Ecto neural progenitor cell (in vitro differentiated cells): ENCODE measurements at regions not wholly inside any gene's neighbourhood (a gene's known extent, or its start where the extent isn't known, plus 50 kb on each side); places are given as distances from the start of the nearest gene placed in this dataset.
"Not testable (repeated sequence)": the region's sequence is repeated elsewhere in the genome, so short reads cannot be mapped to it uniquely, and the experiment has no call there.

Source experiments
- DNase-seq: peaks from one replicate; pipeline ENCODE4 v3.0.0-alpha.2; 2018; ENCODE audit warnings: low spot score

DNA sequence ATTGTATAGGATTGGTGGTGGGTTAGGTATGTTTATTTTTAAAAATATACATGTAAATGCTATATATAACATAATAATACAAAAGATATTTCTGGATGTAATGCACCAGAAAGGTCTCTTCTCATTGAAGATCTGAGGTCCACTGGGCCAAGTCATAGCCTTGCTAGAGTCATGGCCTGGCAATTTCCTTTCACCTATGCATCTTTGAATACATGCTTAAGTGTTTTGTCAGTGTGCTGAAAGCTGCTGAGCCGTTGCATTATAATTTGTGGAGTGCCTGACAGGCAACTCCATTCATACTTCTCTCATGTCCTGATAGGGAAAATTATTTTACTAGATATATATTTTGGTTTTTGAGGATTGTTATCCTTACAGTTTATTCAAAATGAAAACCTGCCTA is 410.2 kb upstream of the CT83 start:
- DNase-seq: no peak

DNA sequence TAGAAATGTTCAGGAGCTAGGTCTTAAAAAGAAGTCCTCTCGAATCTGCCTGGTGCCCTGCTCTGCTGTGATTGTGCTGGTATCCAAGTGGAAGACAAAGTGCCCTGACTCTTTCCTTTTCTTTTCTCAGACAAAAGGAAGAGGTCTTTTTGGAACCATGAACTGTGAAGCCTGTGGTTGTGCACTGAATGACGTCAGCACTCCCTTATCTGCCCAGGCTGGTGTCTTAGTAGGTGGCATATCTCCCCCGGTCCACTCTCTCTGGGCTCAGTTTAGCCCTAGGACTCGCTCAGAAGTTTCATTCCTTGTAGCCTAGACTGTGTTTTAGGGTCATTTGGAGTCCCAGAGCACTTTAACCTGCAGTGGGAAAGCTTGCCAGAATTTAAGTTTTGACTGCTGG is 400.3 kb upstream of the CT83 start:
- no peak for DNase-seq

DNA sequence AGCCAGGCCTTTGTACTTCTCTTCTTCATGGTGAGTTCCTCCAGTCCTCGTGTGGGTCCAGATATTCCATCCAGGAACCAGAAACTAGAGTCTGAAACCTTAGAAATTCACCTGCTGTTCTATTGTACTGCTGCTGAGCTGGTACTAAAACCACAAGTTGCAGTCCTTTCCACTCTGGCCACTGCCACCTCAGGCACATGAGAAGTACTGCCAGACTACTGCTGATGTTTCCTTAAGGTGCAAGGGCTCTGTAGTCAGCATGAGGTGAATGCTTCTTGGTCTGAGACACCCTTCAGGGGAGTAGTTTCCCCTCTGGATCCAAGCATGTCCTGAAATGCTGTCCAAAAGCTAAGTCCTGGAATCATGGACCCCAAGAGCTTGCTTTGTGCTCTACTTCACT is 399.6 kb upstream of the CT83 start:
- no peak for DNase-seq

DNA sequence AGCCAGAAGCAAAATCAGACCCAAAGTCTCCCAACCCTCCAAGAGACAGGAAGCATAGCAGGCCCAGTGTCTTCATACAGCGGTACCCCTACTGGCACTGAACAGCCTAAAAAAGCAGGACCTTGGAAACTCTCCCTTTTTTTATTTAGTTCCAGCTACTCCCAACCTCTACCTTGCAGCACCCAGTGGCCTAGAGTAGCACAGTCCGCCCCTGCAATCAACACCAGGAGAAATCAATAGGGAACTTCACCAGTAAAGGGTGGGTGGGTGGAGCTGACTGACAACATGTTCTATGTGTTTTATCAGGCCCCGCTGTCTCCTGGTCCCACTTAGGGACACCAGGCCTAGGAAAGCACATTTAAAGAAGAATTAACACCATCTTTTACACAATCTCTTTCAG is 378.5 kb upstream of the CT83 start:
- no peak for DNase-seq

DNA sequence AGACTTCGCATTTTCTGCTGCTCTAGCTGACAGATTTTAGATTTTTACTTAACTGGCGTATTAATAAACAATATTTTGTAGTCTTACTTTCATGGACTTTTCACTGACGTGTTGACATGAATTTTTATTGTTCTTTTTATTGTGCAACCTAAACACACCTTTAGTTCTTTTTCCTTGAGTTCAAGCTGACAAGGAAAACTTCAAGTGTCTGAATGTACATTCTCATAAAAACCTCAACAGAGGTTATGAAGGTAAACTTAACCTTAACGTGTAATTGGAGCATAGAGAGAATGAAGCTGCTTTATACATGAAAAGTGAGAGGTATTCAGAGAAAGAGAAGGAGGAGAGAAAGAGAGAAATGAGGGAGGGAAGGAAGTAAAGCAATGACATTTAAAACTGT is 364.3 kb upstream of the CT83 start:
- no peak for DNase-seq

DNA sequence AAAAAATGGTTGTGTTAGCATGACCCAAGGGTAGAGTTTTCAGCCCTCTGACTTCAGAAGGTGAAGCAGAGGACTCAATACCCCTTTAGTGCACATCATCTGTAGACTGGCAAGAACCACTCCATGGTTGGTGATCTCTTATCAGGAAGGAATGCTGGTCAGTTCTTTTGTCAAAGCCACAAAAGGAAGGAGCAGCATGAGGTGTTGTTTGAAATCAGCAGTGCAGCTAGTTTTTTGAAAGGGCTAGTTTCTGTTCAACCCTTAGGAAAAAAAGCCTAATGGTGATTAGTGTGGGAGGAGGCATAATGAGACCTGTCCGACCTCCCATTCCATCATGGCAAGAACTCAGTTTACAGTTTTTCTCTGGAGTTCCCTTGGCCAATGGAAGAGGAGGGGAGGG is 362.0 kb upstream of the CT83 start:
- DNase-seq: no peak

DNA sequence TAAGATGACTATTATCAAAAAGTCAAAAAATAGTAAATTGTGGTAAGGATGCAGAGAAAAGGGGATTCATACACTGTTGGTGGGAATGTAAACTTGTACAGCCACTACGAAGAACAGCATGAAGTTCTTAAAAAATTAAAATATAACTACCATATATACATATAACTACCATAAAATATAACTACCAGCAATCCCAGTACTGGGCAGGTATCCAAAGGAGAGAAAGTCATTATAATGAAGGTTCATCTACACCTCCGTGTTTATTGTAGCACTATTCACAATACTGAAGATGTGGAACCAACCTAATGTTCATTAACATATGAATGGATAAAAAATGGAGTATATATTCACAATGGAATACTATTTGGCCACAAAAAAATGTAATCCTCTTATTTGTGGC is 360.9 kb upstream of the CT83 start:
- no peak for DNase-seq

DNA sequence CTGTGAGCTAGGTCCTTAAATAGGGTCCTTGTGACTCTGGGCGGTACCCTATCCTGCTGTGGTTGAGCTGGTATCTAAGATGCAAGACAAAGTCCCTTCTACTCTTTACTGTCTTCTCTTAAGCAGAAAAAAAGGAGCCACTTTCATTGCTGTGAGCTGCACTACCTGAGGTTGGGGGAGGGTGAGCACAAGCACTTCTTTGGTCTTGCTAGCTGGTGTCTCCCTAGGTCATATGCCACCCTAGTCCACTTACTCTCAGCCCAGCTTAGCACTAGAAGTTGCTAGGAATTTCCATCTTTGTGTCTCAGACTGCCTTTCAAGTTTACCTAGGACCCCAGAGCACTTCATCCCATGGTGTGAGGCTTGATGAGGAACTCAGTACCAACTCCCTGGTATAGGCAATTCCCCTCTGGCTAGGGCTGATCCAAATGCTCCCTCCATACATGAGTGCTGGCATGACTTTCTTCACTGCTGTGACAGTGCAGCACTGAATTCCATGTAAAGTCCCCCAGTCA is 343.6 kb upstream of the CT83 start:
- no peak for DNase-seq

DNA sequence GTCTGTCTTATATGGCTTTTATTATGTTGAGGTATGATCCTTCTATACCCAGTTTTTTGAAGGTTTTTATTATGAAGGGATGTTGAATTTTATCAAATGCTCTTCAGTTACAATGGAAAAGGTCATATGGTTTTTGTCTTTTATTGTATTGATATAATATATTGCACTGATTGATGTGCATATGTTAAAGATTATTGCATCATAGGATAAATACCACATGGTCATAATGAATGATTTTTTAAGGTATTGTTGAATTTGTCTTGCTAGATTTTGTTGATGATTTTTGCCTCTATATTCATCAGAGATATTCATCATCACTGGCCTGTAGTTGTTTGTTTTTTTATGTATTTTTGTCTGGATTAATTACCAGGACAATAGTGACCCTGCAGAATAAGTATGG is 339.2 kb upstream of the CT83 start:
- DNase-seq: no peak

DNA sequence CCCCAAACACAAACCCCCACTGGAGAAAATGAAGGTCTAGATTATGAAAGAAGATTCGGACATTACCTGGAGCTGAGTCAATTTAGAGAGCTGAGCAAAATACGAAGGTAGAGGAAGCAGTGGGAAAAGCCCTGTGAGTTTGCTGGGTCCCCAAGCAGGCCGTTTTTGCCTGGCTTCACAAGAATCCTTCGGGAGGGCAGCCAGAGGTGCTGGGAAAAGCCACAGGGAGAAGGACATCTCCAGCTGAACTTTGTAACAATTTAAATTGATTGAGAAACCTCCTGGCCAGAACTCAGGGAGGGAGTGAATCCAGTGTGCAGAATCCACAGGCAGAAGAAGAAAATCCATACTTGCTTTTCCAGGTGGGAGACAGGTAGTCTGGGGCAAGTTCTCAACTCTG is 319.1 kb upstream of the CT83 start:
- no peak for DNase-seq

DNA sequence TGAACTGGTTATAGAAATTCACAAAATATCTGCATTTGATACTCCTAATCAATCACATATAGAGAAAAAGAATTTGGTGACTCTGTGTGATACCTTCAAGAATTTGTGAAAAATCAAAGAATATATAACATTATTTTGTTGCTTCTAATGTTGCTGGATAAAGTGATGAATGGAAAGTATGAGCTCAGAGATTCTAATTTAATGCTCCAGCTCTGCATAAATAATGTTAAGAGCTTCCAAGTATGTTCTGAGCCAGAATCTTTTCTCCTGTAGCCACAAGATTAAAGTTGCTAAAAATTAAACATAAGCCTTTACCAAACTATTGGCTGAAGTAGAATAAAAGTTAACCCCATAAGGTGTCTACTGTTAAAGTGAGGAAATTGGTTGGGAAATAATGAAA is 294.7 kb upstream of the CT83 start:
- no peak for DNase-seq

DNA sequence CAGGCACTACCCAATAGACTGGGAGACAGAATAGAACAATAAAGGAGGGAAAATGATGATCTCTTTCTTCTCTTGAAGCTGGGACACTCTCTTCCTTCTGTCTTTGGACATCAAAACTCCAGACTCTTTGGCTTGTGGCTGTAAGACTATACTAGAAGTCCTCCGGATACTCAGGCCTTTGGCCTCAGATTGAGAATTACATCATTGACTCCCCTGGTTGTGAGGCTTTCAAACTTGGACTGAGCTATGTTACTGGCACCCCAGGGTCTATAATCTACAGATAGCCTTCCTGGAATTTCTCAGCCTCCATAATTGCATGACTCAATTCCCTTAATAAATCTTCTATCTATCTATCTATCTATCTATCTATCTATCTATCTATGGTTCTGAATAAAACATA is 294.2 kb upstream of the CT83 start:
- DNase-seq: no peak

DNA sequence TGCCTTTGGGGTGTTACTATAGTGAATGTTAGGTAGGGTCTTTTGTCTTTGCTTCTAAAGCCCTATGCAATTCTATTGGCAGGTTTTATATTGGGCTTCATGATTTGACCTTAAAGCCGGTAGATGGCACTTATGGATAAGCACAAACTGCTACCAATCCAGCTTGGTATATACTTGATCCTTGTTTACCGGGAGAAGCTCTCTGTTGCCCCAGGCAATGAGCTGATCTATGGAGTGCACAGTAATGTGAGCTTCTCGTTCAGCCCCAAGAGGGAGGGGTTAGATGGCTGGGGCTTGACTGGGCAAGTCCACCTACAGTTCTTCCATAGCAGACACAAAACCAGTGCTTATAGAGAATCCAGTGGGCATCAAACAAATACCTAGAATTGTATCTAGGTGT is 287.2 kb upstream of the CT83 start:
- peak; percentile 50 for DNase-seq

DNA sequence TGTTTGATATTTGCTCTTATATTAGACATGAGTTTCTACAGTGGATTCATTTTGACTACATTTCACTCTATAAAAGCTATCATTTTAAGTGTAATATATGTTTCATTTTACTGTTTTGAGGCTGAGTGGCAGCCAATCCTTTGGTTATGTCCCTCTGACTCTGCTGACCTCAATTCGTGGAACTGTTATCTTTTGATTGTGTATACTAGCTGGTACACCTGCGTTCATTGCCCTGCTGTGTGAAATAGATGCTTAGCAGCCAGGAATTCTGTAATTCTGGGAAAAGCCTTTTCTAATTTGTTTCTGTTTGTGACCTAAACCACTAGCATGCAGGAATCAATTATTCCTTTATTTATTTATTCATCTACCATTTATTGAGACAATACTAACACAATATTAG is 269.4 kb upstream of the CT83 start:
- DNase-seq: no peak

DNA sequence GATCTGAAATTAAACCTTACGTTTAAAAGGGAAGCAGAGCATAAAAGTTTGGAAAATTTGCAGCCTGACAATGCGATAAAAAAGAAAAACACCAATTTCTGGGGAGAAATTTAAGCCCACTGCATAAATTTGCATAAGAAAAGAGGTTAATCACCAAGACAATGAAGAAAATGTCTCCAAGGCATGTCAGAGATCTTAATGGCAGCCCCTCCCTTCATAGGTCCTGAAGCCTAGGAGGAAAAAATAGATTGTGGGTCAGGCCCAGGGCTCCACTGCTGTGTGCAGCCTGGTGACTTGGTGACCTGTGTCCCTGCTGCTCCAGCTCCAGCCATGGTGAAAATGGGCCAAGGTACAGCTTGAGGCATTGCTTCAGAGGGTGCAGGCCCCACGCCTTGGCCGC is 264.0 kb upstream of the CT83 start:
- no peak for DNase-seq

DNA sequence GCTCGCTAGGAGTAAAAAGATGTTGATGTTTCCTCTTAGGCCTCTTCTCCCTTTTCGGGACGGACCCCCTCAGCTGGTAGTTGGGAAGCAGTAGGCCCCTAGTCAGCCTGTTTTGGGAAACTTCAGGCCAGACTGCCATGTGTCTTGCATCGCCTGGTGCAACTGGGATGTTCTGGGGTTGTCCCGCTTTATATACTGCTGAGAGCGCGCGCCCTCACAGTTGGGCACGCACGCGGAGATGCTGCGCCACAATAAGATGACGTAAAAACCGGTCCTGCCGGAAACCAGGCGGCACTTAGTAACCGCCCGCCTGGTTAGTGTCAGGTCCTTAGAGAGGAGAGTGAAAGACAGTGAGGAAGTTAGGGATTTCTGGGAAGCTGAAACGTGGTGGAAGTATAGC is 231.3 kb upstream of the CT83 start:
- DNase-seq: no peak

DNA sequence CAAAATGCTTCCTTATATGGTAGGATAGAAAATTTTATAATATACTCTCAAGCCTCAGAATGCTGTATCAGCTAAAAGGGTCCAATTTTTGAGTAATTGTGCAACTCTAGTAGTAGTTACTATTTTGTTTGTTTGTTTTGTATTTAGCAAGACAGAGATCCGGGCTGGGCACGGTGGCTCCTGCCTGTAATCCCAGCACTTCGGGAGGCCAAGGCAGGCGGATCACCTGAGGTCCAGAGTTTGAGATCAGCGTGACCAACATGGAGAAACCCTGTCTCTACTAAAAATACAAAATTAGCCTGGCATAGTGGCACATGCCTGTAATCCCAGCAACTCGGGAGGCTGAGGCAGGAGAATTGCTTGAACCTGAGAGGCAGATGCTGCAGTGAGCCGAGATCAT is 216.8 kb upstream of the CT83 start:
- DNase-seq: not testable (repeated sequence)

DNA sequence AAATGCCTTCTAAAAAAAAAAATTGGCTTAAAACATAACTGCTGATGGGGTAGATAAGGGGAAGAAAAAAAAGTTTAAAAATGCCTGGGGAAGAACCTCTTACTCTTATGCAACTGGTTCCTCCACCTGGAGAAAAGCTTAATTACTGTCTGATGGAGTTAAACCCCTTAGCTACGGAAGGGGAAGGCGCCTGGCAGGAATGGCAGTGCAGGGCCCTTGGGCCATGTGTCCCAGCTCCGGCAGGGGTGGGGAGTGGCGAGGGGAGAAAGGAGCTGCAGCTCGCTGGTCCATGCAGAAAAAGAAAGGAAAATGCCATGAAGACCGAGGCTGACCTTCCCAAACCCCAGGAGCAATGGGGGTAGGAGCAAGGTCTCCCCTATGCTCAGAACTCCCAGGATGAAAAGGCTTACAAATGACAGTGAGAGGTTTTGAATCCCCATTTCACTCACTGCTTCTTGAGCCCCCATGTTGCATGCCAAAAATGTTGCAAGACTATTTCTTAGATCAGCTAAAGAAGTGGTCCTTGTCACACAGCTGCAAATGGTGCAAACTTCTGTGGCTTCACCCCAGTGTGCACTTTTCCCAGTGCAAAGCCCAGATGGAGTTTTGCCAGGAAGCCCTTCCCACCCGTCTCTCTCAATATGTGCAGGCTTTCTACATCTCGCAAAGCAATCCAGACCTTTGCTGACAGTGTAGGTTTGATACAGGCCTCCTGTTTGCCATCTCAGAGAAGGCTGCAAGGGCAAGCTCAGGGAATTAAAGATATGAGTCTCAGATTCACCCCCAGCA is 204.8 kb upstream of the CT83 start:
- DNase-seq: peak; percentile 58

DNA sequence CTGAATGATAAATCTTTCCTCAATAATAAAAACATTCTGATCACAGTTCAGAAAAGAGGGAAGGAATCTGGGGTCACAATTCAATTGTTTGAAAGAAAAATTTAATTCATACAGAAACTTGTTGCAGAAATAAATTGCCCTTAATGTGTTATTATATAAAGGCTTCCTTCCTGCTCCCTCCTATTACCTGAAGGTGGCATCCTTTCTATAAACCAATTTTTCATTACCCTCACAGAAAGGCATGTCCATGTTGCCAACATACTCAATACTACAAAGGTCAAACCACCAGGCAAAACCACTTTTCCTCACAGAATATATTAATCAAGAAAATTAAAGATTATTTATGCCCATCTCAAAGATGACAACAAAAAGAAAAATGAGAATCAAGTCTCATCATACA is 194.3 kb upstream of the CT83 start:
- DNase-seq: no peak

DNA sequence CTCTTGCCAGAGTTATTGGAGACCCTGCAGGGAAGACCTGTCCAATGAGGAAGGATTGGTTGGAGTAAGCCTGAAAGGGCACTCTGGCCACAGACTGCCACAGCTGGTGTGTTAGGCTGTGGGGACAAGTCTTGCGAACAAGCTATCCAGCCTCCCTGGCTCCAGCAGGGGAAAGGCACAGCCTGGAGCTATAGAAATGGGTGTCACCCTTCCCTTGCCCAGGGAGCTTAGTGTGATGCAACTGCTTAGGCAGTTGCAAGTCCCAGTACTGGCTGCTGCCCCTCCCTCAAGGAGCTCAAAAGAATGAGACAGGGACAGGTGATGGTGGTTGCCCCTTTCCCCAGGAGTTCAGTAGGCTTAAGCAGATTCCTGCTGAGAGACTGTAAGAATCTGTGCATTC is 165.7 kb upstream of the CT83 start:
- no peak for DNase-seq

DNA sequence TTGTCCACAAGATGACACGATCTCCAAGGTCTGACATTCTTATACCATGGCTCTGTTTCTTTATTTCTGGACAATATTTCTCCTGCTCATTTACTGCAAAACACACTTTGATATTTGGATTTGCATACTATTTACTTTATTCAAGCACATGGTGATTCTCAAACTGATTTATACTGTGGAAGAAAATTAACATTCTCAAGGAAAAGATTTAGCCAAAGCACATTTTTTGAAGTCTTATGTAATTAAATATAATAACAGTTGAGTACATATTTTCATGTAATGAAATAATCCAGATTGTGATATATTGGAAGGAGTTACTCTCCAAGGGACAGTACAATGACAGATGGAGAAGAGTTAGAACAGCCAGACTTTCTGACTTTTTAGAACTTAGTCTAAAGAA is 155.8 kb upstream of the CT83 start:
- DNase-seq: no peak

DNA sequence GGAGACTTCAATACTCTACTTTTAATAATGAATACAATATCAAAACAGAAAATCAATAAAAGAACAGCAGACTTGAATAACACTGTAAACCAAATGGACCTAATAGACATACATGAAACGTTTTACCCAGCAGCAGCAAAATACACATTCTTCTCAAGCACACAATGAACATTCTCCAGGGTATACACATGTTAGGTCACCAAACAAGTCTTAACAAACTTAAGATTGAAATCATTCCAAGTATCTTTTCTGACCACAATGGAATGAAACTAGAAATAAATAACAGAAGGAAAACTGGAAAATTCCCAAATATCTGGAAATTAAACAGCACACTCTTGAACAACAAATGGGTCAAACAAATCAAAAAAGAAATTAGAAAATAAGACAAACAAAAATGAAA is 145.0 kb upstream of the CT83 start:
- no peak for DNase-seq

DNA sequence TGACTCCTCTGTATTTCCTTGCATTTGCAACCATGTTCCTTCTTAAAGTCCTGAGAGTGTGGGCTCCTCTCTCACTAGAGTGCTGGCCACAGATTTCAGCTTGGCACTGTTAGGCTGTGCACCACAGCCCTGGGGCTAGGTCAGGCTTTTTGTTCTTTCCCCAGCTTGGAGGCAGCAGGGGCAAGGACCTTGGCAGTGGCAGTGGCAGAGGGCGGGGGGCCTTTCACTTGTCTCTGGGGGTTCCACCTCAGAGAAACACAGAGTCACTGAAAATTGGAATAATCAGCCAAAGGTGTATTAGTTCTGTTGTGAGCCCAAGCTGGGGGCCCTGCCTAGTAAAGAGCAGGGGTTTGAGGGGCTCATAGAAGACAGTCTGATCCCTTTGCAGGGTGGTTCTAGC is 142.8 kb upstream of the CT83 start:
- no peak for DNase-seq

DNA sequence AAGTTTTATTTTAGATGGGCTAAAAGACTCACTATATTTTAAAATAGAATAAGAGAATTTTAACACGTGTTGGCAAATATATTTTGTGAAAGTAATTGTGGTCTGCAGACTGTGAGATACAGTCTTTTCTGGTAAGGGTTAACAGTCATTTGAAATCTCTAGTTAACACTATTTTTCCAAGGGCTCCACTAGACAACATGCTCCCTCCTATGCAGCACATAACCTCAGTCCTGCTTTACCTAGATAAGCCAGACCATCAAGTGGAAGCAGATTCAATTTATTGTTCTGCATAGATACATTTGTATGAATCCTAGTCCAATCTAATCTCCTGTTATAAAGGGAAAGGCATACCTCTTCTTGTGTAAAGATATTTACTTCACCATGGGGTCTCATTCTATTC is 133.2 kb upstream of the CT83 start:
- DNase-seq: no peak
